Stimulated activated CD4-positive, alpha-beta T cell treated with anti-CD3 and anti-CD28 coated beads, Interleukin-4, amount 100 ng/mL, for 4 hours (primary cell): ENCODE measurements at regions not wholly inside any gene's neighbourhood (a gene's known extent, or its start where the extent isn't known, plus 50 kb on each side); places are given as distances from the start of the nearest gene placed in this dataset.

Source experiments
- DNase-seq, 2 experiments: peaks; one replicate each; pipeline ENCODE4 v3.0.0-alpha.2; 2020

DNA sequence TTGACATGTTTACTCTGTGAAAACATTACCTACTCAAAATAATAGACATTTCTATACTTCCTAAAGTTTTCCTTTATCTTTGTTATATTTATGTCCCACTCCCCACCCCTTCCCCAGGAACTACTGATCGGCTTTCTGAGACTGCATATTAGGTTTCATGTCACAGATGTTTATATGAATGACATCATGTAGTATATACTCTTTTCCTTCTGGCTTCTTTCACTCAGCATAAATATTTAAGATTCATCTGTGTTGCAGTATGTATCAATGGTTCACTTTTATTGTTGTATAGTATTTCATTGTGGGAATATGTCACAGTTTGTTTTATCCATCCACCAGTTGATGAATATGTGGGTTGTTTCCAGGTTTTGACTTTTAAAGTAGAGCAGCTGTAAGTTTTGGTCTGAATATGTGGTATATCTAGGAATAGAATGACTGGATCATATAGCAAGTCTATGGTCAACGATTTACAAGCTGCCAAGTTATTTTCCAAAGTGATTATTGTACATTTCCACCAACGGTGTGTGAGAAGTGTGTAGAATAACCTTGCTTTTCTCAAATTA, 73.8 kb upstream of the CAV2 start:
- no peak for DNase-seq

DNA sequence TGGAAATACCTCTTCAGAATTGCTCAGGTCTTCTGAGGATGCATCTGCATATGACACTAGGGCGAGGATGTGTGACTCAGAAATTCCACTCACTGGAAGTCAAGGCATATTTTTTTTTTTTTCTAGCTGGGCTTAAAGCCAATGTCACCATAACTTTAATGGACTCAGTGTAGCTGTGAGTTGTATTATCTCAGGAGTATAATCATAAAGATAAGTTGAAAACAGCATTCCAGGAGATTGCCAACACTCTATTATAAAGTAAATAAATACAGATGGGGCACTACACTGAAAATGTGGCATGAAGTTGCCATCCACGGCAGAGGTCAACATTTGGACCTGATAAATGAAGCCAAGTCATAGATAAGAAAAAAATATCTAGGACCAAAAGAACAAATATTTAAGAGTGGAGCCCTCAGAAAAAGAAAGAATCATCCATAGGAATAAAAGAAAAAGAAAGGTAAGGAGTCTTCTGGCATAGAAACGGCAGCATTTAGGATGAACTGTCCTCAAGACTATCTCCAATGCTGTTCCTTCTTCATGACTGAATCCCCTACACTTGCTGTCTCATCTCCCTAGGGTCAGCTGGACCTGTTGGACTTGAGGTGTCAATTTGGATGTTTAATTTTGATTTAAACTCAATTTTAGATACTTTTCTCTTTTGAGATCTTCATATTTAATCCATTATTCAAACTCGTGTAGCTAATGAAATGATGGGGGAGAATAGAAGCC, 72.9 kb upstream of the CAV2 start:
- DNase-seq, result peak in 1 of 2 experiments; percentile 1

DNA sequence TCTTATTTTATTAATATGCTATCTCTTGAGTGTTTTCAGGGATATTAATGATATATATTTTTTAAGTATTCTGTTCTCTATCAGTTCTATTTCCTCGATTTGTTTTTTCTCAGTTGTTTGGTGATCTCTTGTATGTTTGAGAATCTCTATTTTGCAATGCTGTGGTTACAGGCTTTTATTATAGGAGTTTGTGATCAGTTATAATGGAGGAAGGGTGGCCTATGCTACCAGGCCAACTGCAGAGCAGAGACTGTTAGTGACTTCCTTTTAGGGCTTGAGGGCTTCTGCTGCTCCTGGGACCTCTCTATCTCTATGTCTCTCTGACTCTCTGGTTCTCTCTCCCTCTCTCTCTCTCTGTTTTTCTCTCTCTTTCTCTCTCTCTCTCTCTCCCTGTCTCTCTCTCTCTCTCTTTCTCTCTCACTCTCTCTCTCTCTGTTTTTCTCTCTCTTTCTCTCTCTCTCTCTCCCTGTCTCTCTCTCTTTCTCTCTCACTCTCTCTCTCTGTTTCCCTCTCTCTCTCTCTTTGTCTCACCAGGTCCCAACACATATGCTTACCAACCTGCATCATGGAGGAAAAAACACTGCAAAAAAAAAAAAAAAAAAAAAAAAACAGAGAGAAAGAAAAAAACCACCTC, 69.4 kb upstream of the CAV2 start:
- no peak for DNase-seq

DNA sequence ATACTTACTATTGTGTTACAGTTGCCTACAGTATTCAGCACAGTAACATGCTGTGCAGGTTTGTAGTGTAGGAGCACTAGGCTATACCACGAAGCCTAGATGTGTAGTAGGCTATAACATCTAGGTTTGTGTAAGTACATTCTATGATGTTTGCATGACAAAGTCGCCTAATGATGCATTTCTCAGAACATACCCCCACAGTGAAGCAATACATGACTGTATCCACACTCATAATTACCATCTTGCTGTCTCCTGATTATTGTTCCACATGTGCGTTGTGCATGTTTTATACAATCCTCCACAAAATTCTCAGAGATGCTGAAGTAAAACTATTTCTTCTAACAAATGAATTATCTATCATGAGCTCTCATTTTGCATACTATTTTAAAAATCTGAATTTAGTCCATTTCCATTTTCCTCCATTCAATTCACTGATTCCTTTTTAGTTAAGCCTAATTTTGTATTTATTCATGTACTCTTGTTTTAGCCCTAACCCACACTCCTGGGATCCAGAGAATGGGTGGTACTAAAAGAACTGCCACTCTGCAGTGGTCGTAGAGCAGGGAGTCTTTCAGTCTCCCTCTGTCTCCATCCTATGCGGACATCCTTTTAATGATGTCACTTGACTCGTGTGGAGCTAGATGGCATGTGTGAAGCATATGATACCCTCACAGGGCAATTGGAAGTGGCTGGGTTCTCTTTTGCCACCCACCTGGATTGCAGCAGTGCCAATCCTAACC, 67.6 kb upstream of the CAV2 start:
- DNase-seq, result no peak

DNA sequence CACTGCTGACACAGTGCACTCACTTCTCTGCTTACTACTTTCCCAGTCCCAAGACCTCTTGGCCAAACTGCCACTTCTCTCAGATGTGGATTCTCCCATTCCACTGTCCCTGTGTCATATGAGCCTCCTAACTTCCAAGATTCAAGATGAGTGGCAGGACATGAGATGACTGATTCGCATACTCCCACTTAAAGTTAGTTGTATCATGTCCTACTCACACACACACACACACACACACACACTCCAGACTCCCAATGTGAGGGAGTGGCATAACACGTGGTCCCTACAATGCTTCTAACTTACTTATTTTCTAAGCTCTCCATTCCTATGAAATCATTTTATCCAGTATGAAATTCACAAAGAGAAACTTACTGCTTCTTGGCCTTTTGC, 67.0 kb upstream of the CAV2 start:
- no peak for DNase-seq

DNA sequence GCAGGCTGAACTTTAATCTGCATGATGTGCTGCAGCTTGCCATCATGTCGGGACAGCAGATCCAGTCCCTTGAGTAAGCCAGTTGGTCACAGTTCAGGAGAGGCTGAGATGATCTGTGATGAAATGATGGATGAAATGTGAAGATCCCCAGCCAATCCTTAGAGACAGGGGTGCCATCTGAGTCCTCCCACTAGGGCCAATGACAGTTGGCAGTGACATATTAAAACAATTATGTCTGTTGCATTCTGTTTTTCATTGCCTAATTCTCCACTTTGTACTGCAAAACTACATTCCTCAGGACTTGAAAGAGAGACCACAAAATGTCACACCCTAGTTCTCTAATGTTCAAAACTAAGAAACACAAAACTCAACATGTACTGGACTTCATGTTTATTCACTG, 66.3 kb upstream of the CAV2 start:
- DNase-seq, result no peak

DNA sequence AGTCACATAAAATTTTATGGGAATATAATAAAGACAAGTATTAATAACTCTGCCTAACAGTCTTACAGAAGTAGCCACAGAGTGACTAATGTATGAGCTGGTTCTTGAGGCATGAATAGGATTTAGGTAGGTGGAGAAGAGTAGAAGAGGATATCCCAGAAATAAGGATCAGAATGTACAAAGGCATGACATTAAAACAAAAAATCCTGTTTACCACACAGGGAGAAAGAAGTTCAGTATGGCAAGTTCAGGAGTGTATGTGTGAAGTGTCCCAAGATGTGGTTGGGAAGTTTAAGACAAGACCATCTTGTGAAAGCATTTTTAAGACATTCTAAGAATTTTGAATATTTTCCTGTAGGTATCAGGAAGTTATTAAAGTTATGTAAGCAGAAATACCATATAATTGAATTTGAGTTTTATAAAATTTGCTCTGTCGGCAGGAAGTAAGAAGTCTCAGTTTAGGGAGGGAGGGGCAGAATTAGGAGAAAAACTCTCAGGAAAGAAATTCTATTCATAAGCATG, 64.7 kb upstream of the CAV2 start:
- DNase-seq, result no peak

DNA sequence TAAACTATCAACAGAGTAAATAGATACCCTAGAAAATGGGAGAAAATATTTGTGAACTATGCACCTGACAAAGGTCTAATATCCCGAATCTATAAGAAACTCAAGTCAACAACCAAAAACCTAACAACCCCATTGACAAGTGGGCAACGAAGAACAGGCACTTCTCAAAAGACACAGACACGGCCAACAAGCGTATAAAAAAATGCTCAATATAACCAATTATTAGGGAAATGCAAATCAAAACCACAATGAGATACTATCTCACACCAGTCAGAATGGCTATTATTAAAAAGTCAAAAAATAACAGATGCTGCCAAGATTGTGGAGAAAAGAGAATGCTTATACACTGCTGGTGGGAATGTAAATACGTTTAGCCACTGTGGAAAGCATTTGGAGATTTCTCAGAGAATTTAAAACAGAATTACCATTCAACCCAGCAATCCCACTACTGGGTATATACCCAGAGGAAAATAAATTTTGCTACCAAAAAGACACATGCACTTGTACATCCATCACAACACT, 63.2 kb upstream of the CAV2 start:
- no peak for DNase-seq

DNA sequence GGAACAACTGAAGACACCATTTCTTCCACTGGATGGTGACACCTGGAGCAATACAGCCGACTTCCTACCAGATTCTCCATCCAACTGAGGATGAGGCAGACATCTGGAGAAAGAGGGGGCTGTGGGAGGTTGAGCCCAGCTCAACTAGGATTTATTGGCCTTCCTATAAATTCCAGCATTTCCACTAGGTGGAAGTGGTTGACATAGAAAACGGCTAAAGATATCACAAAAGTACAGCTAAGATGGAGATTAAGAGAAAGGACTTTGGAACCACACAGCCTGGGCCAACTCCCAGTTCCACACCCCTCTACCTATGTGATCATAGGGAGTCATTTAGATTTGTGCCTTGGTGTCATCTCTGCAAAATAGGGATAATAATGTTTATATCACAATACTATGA, 61.3 kb upstream of the CAV2 start:
- DNase-seq, result no peak

DNA sequence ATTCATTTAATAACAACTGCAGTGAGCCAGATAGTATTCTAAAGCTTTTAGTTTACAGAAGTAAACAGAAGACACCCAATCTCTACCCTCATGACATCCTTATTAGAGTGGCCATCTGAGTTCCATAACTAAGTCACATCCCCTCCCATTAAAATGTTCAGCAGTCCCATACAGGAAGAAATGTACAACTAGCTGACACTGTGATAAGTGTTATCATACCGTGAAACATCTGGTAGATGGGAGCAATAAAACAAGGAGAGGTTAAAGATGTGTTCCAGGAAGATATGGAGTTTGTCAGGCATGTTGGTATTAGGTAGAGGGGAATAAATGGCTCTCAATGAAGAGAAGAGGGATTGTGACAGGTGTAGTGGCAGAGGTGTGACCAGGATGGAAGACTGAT, 60.5 kb upstream of the CAV2 start:
- no peak for DNase-seq

DNA sequence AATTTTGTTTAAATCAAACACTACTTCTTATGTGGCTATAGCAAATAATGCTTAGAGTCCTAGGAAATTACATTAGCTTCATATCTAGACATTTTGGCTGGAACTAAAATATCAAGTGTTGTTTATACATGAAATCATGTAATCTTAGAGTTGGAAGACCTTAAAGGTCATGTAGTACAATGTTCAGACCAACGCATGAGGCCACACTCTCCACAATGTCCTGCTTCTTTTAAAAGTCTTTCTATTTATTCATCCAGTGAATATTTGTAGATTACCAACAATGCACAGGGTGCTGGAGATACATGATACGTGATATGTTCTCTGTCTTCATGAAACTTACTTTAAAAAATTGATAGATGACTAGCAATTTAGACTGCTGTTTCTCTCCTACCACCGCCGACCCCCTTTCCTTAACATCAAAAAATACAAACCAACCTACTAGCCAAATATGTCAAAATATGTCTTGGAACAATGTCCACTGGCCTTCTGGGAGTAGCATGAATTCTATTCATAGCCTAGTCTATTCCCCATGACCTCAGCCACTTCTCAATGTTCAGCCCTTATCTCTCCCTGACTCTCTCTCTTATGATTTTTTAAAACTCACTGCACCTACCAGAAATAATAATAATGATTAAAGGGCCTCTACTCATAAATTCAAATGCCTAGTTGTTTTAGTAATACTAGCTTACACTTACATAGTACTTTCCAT, 59.5 kb upstream of the CAV2 start:
- DNase-seq, result no peak

DNA sequence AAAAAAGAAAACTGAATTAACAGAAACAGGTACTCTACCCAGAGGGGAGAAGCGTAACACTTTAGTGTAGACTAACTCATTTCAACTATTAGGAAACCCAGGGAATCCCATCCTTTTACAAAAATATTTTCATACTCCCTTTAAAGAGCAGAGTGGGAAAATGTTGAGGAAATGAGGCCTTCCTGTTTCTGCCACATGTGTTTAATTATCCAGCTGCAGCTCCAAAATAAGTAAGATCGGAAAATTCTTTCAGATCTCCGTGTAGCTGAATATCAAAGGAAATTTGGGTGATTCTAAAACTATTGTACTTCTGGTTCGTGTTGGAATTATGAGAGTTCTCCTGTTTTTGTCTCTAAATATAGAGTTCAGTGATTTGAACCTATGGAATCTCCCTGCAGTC, 58.0 kb upstream of the CAV2 start:
- no peak for DNase-seq

DNA sequence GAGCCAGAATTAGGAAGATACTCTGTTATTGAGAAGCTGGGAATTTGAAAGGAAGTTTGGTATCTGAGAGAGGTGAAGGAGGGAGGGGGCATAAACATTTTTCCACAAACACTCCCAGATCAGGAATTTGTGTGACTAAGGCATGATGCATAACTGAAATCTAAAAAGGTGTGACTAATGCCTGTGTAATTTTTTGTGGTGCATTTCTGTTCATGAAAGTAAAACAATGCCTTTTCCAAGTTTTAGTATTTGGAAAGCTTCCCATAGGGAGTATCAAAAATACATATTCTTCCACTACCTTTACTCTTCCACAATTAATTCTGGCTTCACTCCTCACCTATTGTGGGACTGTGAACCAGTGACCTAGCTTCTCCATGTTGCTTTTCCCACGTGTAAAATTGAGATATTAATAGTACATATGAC, 56.4 kb upstream of the CAV2 start:
- DNase-seq, result no peak

DNA sequence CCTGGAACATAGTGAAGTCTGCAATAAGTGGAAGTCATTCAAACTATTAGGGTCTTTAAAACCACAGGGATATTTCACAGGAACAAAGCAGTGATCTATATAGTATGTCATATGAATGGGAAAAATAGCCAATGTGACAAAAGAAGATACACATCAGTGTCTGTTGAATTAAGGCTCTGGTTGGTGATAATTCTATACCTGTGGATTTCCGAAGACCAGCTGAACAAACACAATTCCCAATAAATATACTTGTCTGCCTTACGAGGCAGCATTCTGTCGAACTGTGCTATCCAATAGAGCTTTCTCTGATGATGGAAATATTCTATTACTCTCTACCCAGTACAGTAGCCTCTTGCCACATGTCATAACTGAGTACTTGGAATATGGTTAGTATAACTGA, 55.9 kb upstream of the CAV2 start:
- DNase-seq, result no peak

DNA sequence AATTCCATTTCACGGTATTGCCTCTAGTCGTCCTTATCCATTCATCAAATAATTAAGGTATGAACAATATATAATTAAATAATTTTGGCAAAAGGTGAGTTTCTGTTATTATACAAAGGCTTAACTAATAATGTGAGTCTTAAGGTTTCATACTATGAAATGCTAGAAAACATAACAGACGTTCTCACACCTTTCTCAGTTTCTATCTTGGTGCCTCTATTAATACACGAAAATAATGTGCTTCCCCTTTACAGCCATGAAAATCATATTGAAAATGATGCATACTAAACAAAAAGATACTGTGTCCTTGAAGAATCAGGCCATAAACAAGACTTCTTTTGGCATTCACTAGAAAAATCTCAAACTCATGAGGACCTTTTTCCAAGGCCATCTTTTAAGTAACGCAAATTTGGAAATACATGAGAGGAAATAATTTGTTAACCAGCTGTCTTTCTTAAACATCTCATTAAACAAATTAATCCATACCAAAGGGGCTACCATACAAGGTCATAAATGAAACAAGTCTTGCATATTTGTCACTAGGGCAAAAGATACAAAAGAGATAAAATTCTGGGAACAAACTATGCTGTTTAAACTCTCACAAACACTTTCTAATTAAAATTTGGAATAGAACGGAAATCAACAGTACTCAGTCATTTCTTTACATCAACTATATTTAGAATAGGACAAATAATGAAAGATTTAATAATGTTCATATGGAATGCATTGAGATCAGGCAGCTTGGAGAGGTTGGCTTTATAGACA, 53.9 kb upstream of the CAV2 start:
- DNase-seq, result no peak

DNA sequence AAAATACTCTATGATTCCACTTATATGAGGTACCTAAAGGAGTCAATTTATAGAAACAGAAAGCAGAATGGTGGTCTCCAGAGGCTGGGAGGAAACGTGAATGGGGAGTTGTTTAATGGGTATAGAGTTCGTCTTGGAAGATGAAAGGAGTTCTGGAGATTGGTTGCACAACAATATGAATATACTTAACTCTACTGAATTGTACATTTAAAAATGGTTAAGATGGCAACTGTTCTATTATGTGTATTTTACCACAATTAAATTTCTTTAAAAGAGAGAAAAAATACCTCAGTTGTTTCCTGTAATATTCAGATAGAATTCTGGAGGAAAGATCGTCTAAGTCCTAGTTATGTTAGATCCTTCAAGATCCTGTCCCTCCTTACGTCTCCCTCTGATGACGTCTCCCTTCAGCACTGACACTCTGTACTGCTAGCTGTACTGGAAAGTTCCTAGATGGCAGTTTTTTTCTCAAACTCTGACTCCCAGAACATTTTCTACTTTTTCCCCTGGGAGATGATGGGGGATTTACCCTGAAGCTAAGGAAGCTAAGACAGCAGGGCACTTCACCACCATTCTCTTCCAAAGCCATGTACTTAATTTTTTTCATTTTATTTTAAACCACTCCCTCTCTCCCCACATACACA, 53.2 kb upstream of the CAV2 start:
- no peak for DNase-seq

DNA sequence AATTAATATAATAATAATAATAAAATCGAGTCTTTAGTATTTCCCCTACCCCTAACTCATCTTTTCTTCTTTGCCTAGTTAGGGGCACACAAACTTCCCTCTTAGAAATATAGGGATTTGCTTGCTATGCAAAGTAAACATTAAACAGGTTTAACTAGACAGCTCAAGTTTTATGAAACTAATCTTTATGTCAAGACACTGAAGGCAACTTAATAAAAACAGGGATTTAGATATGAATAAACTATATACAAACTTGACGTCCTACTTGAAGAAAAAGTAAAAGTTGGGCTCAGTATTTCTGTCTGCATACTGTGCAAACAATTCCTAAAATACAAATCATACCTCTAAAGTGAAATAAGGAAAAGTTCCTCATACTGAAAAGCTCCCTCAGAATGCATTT, 52.1 kb upstream of the CAV2 start:
- no peak for DNase-seq

DNA sequence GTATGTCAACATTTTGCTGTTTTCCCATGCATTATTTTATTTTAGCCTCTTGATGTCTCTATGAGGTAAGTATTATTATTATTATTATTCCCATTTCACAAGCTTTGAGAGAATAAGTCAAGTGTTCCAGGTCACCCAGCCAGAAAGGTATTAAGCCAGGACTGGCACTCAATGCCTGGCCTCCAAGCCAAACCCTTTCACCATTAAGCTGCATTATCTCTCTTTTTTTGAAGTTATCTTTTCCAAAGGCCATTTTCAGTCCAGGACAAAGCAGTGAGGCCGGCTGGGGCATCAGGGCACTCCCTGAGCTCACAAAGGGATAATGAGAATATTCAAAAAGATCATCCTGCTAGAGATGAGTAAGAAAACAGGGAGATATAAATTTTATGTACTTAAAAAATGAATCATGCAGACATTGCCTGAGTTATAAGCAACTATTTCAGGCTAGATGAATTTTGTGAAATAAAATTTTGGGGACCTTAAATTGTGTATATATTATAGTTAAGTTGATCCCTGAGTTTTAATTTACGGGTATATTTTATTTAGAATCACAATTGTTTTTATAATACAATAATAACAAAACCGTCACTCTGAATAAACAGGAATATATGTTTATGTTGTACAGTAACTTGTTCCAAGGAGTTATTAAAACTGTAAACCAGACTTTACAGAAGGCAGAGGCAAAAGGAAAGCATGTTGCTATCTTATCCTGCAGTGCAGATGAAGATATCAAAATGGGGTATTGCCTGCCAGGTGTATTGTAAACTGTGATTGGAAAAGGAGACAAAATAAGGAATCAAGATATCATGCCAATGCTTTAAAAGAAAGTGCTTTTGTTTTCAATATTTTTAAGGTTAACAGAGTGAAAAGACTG, 51.3 kb upstream of the CAV2 start:
- no peak for DNase-seq

DNA sequence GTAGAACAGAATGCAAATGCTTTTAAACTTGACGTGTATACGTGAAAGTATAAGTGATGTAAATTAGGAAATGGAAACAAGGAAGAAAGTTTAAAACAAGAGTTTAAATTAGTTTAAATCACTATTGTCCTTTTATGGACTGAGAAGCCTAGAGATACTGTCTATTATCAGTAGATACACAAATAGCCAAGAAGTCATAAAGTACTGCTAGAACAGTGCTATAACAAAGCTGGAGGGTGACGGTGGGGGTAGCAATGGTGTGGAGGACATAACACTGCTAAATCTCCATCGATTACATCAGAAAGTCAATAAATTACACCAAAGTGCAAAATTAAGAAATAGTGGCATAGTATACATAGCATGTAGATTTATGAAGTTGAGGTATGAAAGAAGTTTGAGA, 50.1 kb upstream of the CAV2 start:
- no peak for DNase-seq
